GM21619 (cell line): ENCODE measurements at regions not wholly inside any gene's neighbourhood (a gene's known extent, or its start where the extent isn't known, plus 50 kb on each side); places are given as distances from the start of the nearest gene placed in this dataset.
A peak's percentile ranks its signal among the peaks of the same experiment; 100 is the strongest.

Source experiments
- ATAC-seq: cut with Tn5 transposase; IDR thresholded peaks from one replicate; pipeline ENCODE4 v1.9.1; 2021; ENCODE audit not compliant: unreplicated experiment

GRCh38 chr6:122042960-122043735 is 356.3 kb upstream of the HSF2 start:
- no peak for ATAC-seq

DNA sequence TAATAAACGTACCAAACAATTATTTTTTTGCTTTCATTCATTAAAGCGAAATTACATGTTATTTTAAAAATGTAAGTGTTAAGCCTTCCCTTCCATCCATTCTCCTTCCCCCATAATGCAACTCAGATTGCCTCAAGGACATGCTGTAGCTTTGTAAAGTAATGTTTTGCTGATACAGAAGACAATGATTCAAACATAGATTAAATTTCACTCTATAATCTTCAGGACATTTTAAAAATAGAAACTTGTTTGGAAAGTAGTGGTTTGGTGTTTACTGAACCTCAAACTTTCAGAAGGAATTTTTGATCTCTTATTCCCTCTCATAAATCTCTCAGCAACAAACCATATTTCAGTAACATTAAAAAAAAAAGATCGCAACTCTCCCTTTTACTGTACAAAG is 350.9 kb upstream of the HSF2 start:
- no peak for ATAC-seq

GRCh38 chr6:122049341-122049740 is 350.1 kb upstream of the HSF2 start:
- no peak for ATAC-seq

DNA sequence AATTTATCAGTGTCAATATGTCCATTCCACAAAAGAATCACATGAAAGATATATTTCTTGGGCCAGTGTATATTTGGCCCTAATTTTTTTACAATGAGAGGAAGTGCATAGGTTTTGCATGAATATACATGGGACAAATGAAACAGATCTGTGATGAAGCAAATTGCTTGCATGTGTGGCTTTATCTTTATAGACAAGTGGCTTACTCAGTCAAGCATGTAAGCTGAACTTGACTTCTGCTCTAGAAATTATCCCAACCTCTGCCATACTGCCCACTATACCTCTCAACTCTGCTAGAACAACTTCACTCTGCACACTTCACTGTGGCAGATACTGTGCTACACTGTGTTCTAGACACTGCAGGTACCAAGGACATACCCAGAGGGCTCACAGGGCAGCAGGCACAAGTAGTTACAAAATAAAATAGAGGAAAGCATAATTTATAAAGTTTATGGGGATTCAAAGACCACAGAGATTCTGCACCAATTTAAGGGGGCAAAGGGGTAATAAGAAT is 349.2 kb upstream of the HSF2 start:
- ATAC-seq = no peak

GRCh38 chr6:122052346-122052900 is 347.0 kb upstream of the HSF2 start:
- ATAC-seq = no peak

- ATAC-seq = no peak
These were observed 339.5 kb upstream of the HSF2 start for GRCh38 chr6:122059918-122060317.

DNA sequence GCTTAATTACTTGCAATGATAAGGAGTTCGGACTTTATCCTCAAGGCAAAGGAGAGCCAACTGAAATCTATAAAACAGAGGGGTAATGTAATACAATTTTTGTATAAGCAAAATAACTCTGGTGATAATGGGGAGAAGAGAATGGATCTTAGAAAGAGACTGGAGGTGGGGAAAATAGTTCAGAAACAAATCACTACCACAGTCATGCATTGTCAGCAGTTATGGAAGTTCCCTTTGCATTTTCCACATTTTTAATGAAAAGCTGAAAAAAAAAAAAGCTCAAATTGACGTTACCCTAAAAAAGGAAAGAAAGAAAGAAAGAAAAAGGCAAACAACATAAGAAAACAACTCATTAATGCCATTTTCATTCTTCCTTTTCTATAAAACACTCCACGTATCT is 337.6 kb upstream of the HSF2 start:
- ATAC-seq = no peak

- no peak for ATAC-seq
These were observed 336.4 kb upstream of the HSF2 start for GRCh38 chr6:122063076-122063475.

GRCh38 chr6:122063761-122064160 is 335.7 kb upstream of the HSF2 start:
- no peak for ATAC-seq

DNA sequence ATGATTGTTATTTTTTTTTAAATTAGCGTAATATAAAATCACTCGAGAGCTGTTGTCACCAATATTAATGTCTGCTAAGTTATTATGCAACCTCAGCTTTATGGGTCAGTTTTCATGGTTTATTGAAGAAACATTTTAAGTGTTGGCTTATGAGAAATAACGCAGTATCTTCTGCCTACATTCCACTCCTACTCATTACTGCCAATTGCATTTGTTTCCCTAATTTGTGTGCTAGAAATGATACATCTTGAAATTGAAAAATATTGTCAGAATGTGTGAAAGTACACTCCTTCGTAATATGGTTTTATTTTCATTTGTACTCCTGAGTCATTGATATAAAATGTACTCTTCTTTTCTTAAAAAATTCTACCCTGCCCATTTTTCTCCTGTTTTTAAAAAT is 333.3 kb upstream of the HSF2 start:
- ATAC-seq = no peak

DNA sequence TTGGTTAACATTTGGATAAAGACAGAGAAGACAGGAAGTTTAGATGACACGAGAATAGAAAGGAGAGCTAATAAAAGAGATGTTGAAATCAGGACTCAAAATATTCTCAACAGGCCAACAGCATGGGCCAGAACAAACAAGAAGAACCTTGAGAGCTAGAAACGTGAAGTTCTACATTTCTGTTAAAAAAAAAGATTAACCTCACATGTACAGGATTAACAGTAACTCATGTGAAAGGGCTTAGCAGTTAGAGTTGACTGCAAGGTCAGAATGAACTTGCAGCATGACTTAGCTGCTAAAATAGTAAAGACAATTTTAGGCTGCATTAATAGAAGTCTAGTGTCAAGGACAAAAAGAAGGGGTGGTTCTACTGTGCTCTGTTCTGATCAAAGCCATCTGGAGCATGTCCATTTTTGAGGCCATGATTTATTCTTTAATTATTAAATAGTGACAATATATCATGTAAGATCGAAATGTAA is 331.1 kb upstream of the HSF2 start:
- ATAC-seq = no peak

DNA sequence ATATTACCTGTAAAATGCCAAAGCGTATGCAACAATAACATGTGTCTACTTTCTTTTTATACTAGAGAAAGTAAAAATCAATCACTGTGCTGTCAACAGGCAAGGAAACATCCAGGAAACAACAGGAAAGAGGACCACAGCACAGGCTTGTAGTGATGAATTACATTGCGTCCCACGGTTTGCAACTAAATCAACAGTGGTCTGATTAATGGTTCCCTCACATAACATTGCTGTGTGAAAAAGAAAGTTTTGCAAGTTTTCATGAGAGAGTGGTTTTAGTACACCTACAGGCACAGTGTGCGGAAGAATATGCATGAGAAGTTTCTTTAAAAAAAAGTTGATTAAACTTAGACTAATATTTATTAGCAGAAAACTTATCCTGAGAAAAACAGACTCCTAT is 329.5 kb upstream of the HSF2 start:
- no peak for ATAC-seq

DNA sequence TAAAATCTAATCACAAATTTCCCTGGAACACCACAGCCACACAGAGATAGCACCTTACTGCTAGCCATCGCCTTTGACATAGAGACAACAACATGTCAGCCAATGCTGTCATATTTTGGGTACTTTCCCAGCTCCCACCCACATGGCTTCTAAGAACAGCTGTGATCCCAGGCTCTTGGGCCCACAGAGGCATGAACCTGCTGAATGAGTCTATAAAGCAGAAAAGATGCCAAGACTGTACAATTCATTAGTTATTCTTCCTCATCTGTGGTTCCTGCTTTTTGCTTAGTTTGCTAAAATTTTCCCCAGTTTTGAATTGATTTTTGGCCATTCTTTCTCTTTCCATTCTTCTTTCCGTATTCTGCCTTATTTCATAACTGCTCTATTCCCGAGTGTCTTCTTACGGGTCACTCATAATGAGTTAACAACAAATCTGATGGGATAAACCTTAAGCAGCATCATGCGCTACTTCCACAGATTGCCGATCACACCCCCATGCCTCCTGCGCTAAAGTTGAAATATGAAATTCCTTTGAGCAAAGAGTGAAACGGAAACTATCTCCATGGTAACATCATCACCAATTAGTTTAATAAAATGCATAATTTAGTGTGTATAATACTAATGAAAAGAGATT is 327.3 kb upstream of the HSF2 start:
- no peak for ATAC-seq

GRCh38 chr6:122075084-122075838 is 324.2 kb upstream of the HSF2 start:
- no peak for ATAC-seq

GRCh38 chr6:122075917-122076316 is 323.5 kb upstream of the HSF2 start:
- no peak for ATAC-seq

DNA sequence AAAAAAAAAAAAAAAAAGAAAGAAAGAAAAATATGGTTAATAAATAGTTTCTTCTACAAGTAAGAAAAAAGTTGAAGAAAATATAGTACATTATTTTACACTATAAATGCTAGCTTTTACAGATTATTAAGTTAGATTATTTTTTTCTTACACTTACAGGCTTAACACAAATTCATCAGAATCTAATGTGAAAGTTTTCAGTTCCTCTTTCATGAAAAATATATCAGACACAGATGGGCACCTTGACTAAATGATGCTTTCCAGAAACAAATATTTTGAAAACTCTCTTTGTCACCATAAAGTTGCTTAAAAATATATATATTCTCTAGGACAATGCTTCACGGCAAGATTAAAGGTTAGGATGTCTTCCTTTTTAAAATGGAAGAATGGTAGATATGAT is 321.8 kb upstream of the HSF2 start:
- ATAC-seq = peak; percentile 53

- no peak for ATAC-seq
These were observed 321.0 kb upstream of the HSF2 start for GRCh38 chr6:122078481-122078880.

- no peak for ATAC-seq
These were observed 319.5 kb upstream of the HSF2 start for GRCh38 chr6:122079916-122080315.

DNA sequence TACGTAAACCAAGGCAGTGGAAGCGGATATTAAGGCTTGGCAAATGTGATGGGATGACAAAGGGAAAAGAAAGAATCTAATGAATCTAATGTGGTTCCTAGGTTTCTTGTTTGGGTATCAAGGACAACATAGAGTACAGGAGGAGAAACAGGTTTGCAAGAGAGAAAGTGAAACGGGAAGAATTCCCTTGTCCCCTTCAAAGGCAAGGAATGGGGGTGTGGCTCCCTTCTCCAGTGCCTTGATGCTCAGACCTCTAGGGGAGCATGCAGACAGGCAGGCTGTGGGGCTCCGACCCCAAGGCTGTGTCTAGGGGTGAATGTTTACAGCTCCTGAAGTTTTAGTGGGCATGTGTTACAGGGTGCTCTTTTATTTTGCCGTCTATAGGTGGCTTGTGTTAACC is 317.5 kb upstream of the HSF2 start:
- ATAC-seq = no peak

DNA sequence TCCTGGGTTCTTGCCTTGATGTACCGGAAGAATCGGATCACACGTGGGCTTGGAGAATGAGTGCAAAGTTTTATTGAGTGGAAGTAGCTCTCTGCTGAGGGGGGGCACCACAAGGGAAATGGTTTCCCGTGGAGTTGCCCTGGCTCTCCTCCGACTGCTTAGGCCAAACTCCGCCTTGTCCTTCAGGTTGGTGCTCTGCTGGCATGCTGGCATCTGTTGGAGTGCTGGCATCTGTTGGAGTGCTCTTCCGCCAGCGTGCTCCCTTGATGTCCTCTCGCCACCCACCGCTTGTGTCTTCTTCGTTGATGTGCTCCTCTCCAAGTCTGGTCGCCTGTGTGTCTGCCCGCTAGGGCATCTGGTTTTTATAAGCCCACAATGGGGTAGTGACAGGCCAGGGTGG is 317.1 kb upstream of the HSF2 start:
- no peak for ATAC-seq

GRCh38 chr6:122092366-122092765 is 307.1 kb upstream of the HSF2 start:
- ATAC-seq = no peak
